Endothelial cell of umbilical vein (primary cell): ENCODE measurements at regions not wholly inside any gene's neighbourhood (a gene's known extent, or its start where the extent isn't known, plus 50 kb on each side); places are given as distances from the start of the nearest gene placed in this dataset.

Source experiments
- EZH2 ChIP-seq: IDR thresholded peaks from 2 replicates; pipeline ENCODE4 v1.6.1; 2012; ENCODE audit warnings: borderline replicate concordance, low read depth, mild to moderate bottlenecking, moderate library complexity, low read length, inconsistent platforms; ENCODE audit not compliant: severe bottlenecking
- FOS ChIP-seq: IDR thresholded peaks from 2 replicates; pipeline ENCODE4 v1.6.1; 2011; ENCODE audit warnings: mild to moderate bottlenecking, low read length, moderate library complexity, borderline replicate concordance; ENCODE audit not compliant: insufficient read depth
- GATA2 ChIP-seq: IDR thresholded peaks from 2 replicates; pipeline ENCODE4 v1.7.0; 2011; ENCODE audit warnings: low read depth, mild to moderate bottlenecking, moderate library complexity, mixed read lengths, low read length; ENCODE audit not compliant: insufficient read length, insufficient read depth
- JUN ChIP-seq: IDR thresholded peaks from 2 replicates; pipeline ENCODE4 v1.6.1; 2011; ENCODE audit warnings: borderline replicate concordance, low read depth; ENCODE audit not compliant: insufficient read length, insufficient read depth
- MYC ChIP-seq: IDR thresholded peaks from one replicate; pipeline ENCODE4 v1.6.1; 2011; ENCODE audit warnings: mild to moderate bottlenecking, low read depth, low read length
- POLR2A ChIP-seq: IDR thresholded peaks from 2 replicates; pipeline ENCODE4 v1.6.1; 2012; ENCODE audit warnings: low read depth, mild to moderate bottlenecking, control low read depth, low read length
- POLR2AphosphoS5 ChIP-seq: IDR thresholded peaks from 2 replicates; pipeline ENCODE4 v1.6.1; 2012; ENCODE audit warnings: low read depth, mild to moderate bottlenecking, control low read depth, low read length, moderate library complexity; ENCODE audit not compliant: insufficient read depth
- TF ChIP-seq, protein P1 (sequence below), 2 donors: IDR thresholded peaks; 1 replicate in 1 of 2; 2 replicates in 1 of 2; pipeline ENCODE4 v1.5.1; 2011; ENCODE audit warnings: low read length in 2 of 2, mild to moderate bottlenecking in 2 of 2, moderate library complexity in 2 of 2, control low read depth in 1 of 2, inconsistent platforms in 1 of 2, low read depth in 1 of 2; ENCODE audit not compliant: insufficient read depth in 1 of 2; ENCODE audit errors: extremely low read depth in 1 of 2
- TF ChIP-seq, protein P2 (sequence below): IDR thresholded peaks from 2 replicates; pipeline ENCODE4 v1.6.1; 2011; ENCODE audit not compliant: insufficient read depth, insufficient read length

DNA sequence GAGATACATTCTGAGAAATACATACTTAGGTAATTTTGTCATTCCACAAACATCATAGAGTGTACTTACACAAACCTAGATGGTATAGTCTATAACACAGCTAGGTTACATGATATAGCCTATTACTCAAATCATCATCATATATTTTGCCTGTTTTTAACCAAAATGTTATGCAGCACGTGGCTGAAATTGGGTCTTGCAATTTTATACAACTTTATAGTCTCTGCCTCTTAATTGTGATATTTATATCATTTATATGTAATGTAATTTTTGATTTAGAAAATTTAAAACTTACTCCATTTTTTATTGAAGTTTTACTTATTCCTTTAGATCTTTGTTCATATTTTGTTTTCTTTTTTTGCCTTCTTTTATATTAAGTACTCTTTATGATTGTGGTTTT is 350.7 kb upstream of the DCN start:
- TF ChIP-seq POLR2AphosphoS5 (no peak), POLR2A (no peak), MYC (no peak), EZH2 (no peak), FOS (no peak), JUN (no peak), GATA2 (no peak)
- TF ChIP-seq, protein P1, sequence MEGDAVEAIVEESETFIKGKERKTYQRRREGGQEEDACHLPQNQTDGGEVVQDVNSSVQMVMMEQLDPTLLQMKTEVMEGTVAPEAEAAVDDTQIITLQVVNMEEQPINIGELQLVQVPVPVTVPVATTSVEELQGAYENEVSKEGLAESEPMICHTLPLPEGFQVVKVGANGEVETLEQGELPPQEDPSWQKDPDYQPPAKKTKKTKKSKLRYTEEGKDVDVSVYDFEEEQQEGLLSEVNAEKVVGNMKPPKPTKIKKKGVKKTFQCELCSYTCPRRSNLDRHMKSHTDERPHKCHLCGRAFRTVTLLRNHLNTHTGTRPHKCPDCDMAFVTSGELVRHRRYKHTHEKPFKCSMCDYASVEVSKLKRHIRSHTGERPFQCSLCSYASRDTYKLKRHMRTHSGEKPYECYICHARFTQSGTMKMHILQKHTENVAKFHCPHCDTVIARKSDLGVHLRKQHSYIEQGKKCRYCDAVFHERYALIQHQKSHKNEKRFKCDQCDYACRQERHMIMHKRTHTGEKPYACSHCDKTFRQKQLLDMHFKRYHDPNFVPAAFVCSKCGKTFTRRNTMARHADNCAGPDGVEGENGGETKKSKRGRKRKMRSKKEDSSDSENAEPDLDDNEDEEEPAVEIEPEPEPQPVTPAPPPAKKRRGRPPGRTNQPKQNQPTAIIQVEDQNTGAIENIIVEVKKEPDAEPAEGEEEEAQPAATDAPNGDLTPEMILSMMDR (IDR thresholded peaks at IDR 0.05; ENCODE audit: extremely low read depth in 1 of 2, insufficient read depth in 1 of 2, low read depth in 1 of 2, low read length in 2 of 2): no peak
- TF ChIP-seq, protein P2, sequence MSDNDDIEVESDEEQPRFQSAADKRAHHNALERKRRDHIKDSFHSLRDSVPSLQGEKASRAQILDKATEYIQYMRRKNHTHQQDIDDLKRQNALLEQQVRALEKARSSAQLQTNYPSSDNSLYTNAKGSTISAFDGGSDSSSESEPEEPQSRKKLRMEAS: no peak
